ENCODE measurements at regions not wholly inside any gene's neighbourhood (a gene's known extent, or its start where the extent isn't known, plus 50 kb on each side); places are given as distances from the start of the nearest gene placed in this dataset.

DNA sequence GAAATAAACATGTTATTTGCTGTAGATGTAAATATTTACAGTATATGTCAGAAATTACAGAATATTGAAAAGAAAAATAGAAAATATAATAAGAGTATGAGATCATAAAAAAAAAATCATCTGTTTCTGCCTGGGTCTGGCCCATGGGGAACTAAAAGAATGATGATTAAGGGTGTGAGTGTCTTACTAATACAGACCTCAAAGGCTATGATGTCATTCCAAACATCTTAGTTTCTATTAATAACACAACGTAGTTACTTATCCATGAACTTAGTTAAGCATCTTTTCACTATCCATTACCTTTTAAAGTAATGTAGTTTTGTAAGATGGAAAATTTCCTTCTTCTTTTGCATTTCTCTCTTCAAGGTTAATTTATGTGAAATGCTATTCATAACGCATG is 542.7 kb upstream of the TSPY4 start:
- TF ChIP-seq, protein P1, sequence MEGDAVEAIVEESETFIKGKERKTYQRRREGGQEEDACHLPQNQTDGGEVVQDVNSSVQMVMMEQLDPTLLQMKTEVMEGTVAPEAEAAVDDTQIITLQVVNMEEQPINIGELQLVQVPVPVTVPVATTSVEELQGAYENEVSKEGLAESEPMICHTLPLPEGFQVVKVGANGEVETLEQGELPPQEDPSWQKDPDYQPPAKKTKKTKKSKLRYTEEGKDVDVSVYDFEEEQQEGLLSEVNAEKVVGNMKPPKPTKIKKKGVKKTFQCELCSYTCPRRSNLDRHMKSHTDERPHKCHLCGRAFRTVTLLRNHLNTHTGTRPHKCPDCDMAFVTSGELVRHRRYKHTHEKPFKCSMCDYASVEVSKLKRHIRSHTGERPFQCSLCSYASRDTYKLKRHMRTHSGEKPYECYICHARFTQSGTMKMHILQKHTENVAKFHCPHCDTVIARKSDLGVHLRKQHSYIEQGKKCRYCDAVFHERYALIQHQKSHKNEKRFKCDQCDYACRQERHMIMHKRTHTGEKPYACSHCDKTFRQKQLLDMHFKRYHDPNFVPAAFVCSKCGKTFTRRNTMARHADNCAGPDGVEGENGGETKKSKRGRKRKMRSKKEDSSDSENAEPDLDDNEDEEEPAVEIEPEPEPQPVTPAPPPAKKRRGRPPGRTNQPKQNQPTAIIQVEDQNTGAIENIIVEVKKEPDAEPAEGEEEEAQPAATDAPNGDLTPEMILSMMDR (IDR thresholded peaks at IDR 0.05 in 4 of 5, conservative IDR thresholded peaks at IDR 0.05 in 1 of 5), result no peak
- no peak for TF ChIP-seq POLR2A (IDR thresholded peaks at IDR 0.05)
- Histone ChIP-seq H3K27ac (no peak overlapping the region), H3K36me3 (no peaks in the 10 kb centered on the region), H3K4me3 (no peak overlapping the region), H3K4me1 (no peaks in the 10 kb centered on the region), H3K9me3 (no peaks in the 10 kb centered on the region), H3K27me3 (no peaks in the 10 kb centered on the region)
- in situ Hi-C loops (cut with MboI; ENCODE audit: low sequenced_read_pairs in 4 of 4) (no loop called here), intact Hi-C loops (cut with DNase I; ENCODE audit: low total_unique reads) (no loop called here)
- DNase-seq (no peak), ATAC-seq (no peak)

DNA sequence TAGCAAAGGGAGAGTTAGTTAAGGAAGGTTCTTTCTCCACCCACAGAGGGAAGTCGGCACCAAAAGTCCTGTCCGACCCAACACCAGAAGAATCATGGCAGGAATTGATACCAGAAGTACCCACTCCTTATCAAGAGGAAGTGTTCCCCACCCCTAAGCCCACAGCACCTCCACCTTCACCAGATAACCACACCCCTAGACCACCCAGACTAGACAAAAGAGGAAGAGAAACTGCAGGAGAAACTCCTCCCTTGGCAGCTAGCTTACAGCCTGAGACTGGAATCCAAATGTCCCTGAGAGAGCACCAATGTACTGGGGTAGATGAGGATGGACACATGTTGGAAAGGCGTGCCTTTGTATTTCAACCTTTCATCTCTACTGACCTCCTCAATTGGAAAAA is 532.9 kb upstream of the TSPY4 start:
- DNase-seq (no peak), ATAC-seq (no peak)
- Histone ChIP-seq H3K27me3 (no peaks in the 10 kb centered on the region), H3K4me3 (no peak overlapping the region), H3K36me3 (no peaks in the 10 kb centered on the region), H3K9me3 (no peaks in the 10 kb centered on the region), H3K27ac (no peak overlapping the region), H3K4me1 (no peaks in the 10 kb centered on the region)
- TF ChIP-seq, protein P1 (IDR thresholded peaks at IDR 0.05 in 4 of 5, conservative IDR thresholded peaks at IDR 0.05 in 1 of 5), result no peak
- TF ChIP-seq POLR2A (IDR thresholded peaks at IDR 0.05), result no peak
- in situ Hi-C loops (cut with MboI; ENCODE audit: low sequenced_read_pairs in 4 of 4) (no loop called here), intact Hi-C loops (cut with DNase I; ENCODE audit: low total_unique reads) (no loop called here)

DNA sequence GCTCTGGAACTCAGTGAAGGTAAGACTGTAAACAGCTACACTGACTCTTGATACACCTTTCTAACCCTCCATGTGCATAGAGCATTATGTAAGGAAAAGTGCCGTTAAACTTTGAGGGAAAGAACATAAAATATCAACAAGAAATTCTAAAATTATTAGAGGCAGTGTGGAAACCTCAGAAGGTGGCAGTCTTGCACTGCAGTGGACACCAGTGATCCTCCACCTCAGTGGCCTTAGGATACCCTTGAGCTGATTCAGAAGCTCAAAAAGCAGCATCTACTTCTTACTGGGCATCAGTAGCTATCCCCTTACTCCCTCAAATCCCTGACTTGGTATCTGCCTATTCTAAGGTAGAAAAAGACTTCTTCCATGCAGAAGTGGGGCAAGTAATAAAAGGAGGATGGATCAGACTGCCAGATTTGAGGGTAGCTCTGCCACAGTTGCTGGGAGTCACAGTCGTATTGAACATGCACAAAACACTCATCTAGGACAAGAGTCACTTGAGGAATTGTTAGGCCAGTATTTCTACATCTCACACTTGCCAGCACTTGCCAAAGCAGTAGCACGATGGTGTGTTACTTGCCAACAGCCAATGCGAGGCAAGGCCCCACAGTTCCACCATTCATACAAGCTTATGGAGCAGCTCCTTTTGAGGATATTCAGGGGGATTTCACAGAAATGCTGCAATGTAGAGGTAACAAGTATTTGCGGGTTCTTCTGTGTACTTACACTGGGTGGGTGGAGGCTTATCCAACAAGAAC is 529.4 kb upstream of the TSPY4 start:
- no peak for ATAC-seq
- Histone ChIP-seq H3K27ac (no peak overlapping the region), H3K4me1 (no peaks in the 10 kb centered on the region), H3K4me3 (no peak overlapping the region), H3K27me3 (no peaks in the 10 kb centered on the region), H3K36me3 (no peaks in the 10 kb centered on the region), H3K9me3 (no peaks in the 10 kb centered on the region)
- intact Hi-C loops (cut with DNase I; ENCODE audit: low total_unique reads), result no loop called here
- in situ Hi-C loops (cut with MboI; ENCODE audit: low sequenced_read_pairs in 4 of 4), result no loop called here
- TF ChIP-seq, protein P1 (IDR thresholded peaks at IDR 0.05 in 4 of 5, conservative IDR thresholded peaks at IDR 0.05 in 1 of 5), result no peak
- TF ChIP-seq POLR2A (IDR thresholded peaks at IDR 0.05), result no peak
- no peak for DNase-seq

- DNase-seq (no peak), ATAC-seq (no peak)
- TF ChIP-seq, protein P1 (IDR thresholded peaks at IDR 0.05 in 4 of 5, conservative IDR thresholded peaks at IDR 0.05 in 1 of 5), result no peak
- TF ChIP-seq POLR2A (IDR thresholded peaks at IDR 0.05), result no peak
- Histone ChIP-seq H3K36me3 (no peaks in the 10 kb centered on the region), H3K27me3 (no peaks in the 10 kb centered on the region), H3K4me3 (no peak overlapping the region), H3K4me1 (no peaks in the 10 kb centered on the region), H3K9me3 (no peaks in the 10 kb centered on the region), H3K27ac (no peak overlapping the region)
- in situ Hi-C loops (cut with MboI; ENCODE audit: low sequenced_read_pairs in 4 of 4) (no loop called here), intact Hi-C loops (cut with DNase I; ENCODE audit: low total_unique reads) (no loop called here)
Measured at GRCh38 chrY:8808611-8809010, 528.7 kb upstream of the TSPY4 start.

GRCh38 chrY:8809076-8809475 is 528.2 kb upstream of the TSPY4 start:
- Histone ChIP-seq H3K27ac (no peak overlapping the region), H3K9me3 (no peaks in the 10 kb centered on the region), H3K36me3 (no peaks in the 10 kb centered on the region), H3K4me3 (no peak overlapping the region), H3K27me3 (no peaks in the 10 kb centered on the region), H3K4me1 (no peaks in the 10 kb centered on the region)
- no peak for DNase-seq
- intact Hi-C loops (cut with DNase I; ENCODE audit: low total_unique reads) (no loop called here), in situ Hi-C loops (cut with MboI; ENCODE audit: low sequenced_read_pairs in 4 of 4) (no loop called here)
- TF ChIP-seq, protein P1 (IDR thresholded peaks at IDR 0.05 in 4 of 5, conservative IDR thresholded peaks at IDR 0.05 in 1 of 5), result no peak
- no peak for TF ChIP-seq POLR2A (IDR thresholded peaks at IDR 0.05)
- ATAC-seq, result no peak

All from gastrocnemius medialis (tissue), 4 donors.